ENCODE measurements at regions not wholly inside any gene's neighbourhood (a gene's known extent, or its start where the extent isn't known, plus 50 kb on each side); places are given as distances from the start of the nearest gene placed in this dataset.

GRCh38 chr1:54465351-54465811, 59.2 kb upstream of the SSBP3 start:
- ChIA-PET CTCF (ENCODE audit: unreplicated experiment) (interaction anchor here (0.6 kb wide), 1 partner anchor 21 kb away, joined by 3 read pairs; no protein-coding TSS in a partner anchor), POLR2A (interaction anchor here (0.9 kb wide), 1 partner anchor 10 kb away, joined by 3 read pairs; no protein-coding TSS in a partner anchor)
- H2AFZ ChIP-seq (ENCODE audit: low read length): no peak overlapping the region
- peaks cover 13% of the 10 kb centered on the region for H3K4me1 ChIP-seq (ENCODE audit: insufficient read depth, low read length, poor library complexity, severe bottlenecking)
- H3K9me2 ChIP-seq (ENCODE audit: insufficient read depth, low read length): no peaks in the 10 kb centered on the region
- no peaks in the 10 kb centered on the region for H3K9me3 ChIP-seq (ENCODE audit: low read length)
- no peak for DNase-seq (ENCODE audit: low spot score)
- H3K27ac ChIP-seq (ENCODE audit: low read depth, low read length, poor library complexity, severe bottlenecking): no peak overlapping the region
- H3K36me3 ChIP-seq (ENCODE audit: insufficient read depth, low read length): no peaks in the 10 kb centered on the region
- no peaks in the 10 kb centered on the region for H3K79me2 ChIP-seq (ENCODE audit: insufficient read depth, low read depth, low read length)
- intact Hi-C loops (cut with micrococcal nuclease; ENCODE audit: unreplicated experiment): no loop called here
- no peak overlapping the region for H3K4me3 ChIP-seq (ENCODE audit: low read depth, low read length, poor library complexity, severe bottlenecking)
- no TSS peak for BruUV-seq (replicated peaks)
- TF ChIP-seq EZH2phosphoT487 (IDR thresholded peaks at IDR 0.05; ENCODE audit: borderline replicate concordance, low read depth, low read length): no peak
- no peak for TF ChIP-seq CTCF (conservative IDR thresholded peaks at IDR 0.05; ENCODE audit: low read length)
- no peaks in the 10 kb centered on the region for H4K20me1 ChIP-seq (ENCODE audit: insufficient read depth, low read length)
- no peak overlapping the region for H3K4me2 ChIP-seq (ENCODE audit: low read length)

- peak overlapping the region; percentile 81 for H2AFZ ChIP-seq (ENCODE audit: low read length)
- POLR2A ChIA-PET: interaction anchor here (0.6 to 1.4 kb wide), 5 partner anchors 9 to 29 kb away, joined by 3 to 7 read pairs (median 3); no protein-coding TSS in a partner anchor
- CTCF ChIA-PET (ENCODE audit: unreplicated experiment): interaction anchor here (0.6 kb wide), 1 partner anchor 22 kb away, joined by 3 read pairs; no protein-coding TSS in a partner anchor
- no peaks in the 10 kb centered on the region for H3K36me3 ChIP-seq (ENCODE audit: insufficient read depth, low read length)
- BruUV-seq (replicated peaks): no TSS peak
- TF ChIP-seq EZH2phosphoT487 (IDR thresholded peaks at IDR 0.05; ENCODE audit: borderline replicate concordance, low read depth, low read length): no peak
- no peak for TF ChIP-seq CTCF (conservative IDR thresholded peaks at IDR 0.05; ENCODE audit: low read length)
- peak overlapping the region; percentile 33 for H3K4me2 ChIP-seq (ENCODE audit: low read length)
- no peak overlapping the region for H3K4me3 ChIP-seq (ENCODE audit: low read depth, low read length, poor library complexity, severe bottlenecking)
- no peaks in the 10 kb centered on the region for H3K9me3 ChIP-seq (ENCODE audit: low read length)
- DNase-seq (ENCODE audit: low spot score): peak; percentile 75
- H4K20me1 ChIP-seq (ENCODE audit: insufficient read depth, low read length): no peaks in the 10 kb centered on the region
- peaks cover 13% of the 10 kb centered on the region for H3K4me1 ChIP-seq (ENCODE audit: insufficient read depth, low read length, poor library complexity, severe bottlenecking)
- intact Hi-C loops (cut with micrococcal nuclease; ENCODE audit: unreplicated experiment): no loop called here
- H3K79me2 ChIP-seq (ENCODE audit: insufficient read depth, low read depth, low read length): no peaks in the 10 kb centered on the region
- H3K27ac ChIP-seq (ENCODE audit: low read depth, low read length, poor library complexity, severe bottlenecking): peak overlapping the region; percentile 9
- no peaks in the 10 kb centered on the region for H3K9me2 ChIP-seq (ENCODE audit: insufficient read depth, low read length)
These were observed 58.4 kb upstream of the SSBP3 start for GRCh38 chr1:54464477-54465146.

- Histone ChIP-seq H3K27ac (ENCODE audit: low read depth, low read length, poor library complexity, severe bottlenecking) (no peak overlapping the region), H4K20me1 (ENCODE audit: insufficient read depth, low read length) (no peaks in the 10 kb centered on the region), H3K9me2 (ENCODE audit: insufficient read depth, low read length) (no peaks in the 10 kb centered on the region), H3K4me2 (ENCODE audit: low read length) (peak overlapping the region; percentile 33; the same call in 1 of the 2 replicates), H3K4me3 (ENCODE audit: low read depth, low read length, poor library complexity, severe bottlenecking) (no peak overlapping the region), H3K36me3 (ENCODE audit: insufficient read depth, low read length) (no peaks in the 10 kb centered on the region), H3K79me2 (ENCODE audit: insufficient read depth, low read depth, low read length) (no peaks in the 10 kb centered on the region), H3K4me1 (ENCODE audit: insufficient read depth, low read length, poor library complexity, severe bottlenecking) (peaks cover 13% of the 10 kb centered on the region), H3K9me3 (ENCODE audit: low read length) (no peaks in the 10 kb centered on the region), H2AFZ (ENCODE audit: low read length) (peak overlapping the region; percentile 81)
- POLR2A ChIA-PET: interaction anchor here (0.6 to 1.4 kb wide), 5 partner anchors 9 to 29 kb away, joined by 3 to 7 read pairs (median 3); no protein-coding TSS in a partner anchor
- TF ChIP-seq EZH2phosphoT487 (IDR thresholded peaks at IDR 0.05; ENCODE audit: borderline replicate concordance, low read depth, low read length) (no peak), CTCF (conservative IDR thresholded peaks at IDR 0.05; ENCODE audit: low read length) (no peak)
- no peak for DNase-seq (ENCODE audit: low spot score)
- intact Hi-C loops (cut with micrococcal nuclease; ENCODE audit: unreplicated experiment): no loop called here
- CTCF ChIA-PET (ENCODE audit: unreplicated experiment): no interaction called here
- no TSS peak for BruUV-seq (replicated peaks)
These were observed 57.9 kb upstream of the SSBP3 start for GRCh38 chr1:54464031-54464476.

Data from OCI-LY7 (cell line).